ENCODE measurements at regions not wholly inside any gene's neighbourhood (a gene's known extent, or its start where the extent isn't known, plus 50 kb on each side); places are given as distances from the start of the nearest gene placed in this dataset.

DNA sequence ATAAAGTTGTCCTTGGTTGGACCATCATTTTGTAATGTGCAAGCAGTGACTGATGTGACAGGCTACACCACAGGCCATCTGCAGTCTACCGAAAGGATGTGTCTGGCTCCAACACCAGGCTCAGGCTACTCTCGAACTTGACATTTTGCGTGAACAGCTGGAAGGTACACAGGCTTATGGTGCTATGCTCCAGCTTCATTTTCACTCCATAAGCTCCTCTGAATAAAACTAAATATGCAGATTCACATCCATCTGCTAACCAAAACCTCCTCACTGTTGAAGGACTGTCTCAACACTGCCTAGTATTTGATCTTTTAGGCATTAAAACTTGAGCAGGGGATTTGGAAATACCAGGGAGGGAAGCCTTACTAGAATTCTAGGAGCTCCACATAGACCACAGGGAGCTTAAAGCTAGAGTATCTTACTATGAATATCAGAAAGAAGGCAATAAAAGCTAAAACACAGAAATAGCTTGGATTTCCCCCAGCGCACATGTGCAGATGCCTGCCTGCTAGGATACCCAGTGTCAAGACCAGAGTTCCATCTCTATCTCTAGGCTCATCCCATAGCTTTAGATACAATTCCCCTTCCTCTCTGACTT is 383.9 kb upstream of the FAT3 start:
- no peak overlapping the region for H4K91ac ChIP-seq (ENCODE audit: low read depth, low read length, poor library complexity)
- no peak overlapping the region for H3K4ac ChIP-seq (ENCODE audit: low read length)
- H3K23ac ChIP-seq (ENCODE audit: low read depth, low read length, poor library complexity), result no peak overlapping the region
- no peak overlapping the region for H3K18ac ChIP-seq (ENCODE audit: low read length)
- no peak overlapping the region for H3K9ac ChIP-seq (ENCODE audit: low read depth, low read length, poor library complexity)
- no peak overlapping the region for H2AFZ ChIP-seq (ENCODE audit: low read length)
- no peak overlapping the region for H2AK5ac ChIP-seq (ENCODE audit: low read depth, low read length)
- peaks cover 0 to 2% of the 10 kb centered on the region in 2 donors for H3K4me1 ChIP-seq (ENCODE audit: control insufficient read depth in 2 of 2, insufficient read depth in 1 of 2, low read depth in 1 of 2, low read length in 2 of 2)
- no peaks in the 10 kb centered on the region for H3K79me1 ChIP-seq (ENCODE audit: low read depth, low read length)
- no CpG with 5 or more reads among the region's 4 CpGs for WGBS, 2 donors (ENCODE audit: extremely low coverage in 2 of 2, insufficient read length in 2 of 2, insufficient replicate concordance in 1 of 2)
- no peak overlapping the region for H2BK120ac ChIP-seq (ENCODE audit: low read depth, low read length)
- DNase-seq (ENCODE audit: low spot score), result no peak
- H3K27ac ChIP-seq (replicated peaks; ENCODE audit: low read length), result no peak overlapping the region
- H3K9me3 ChIP-seq (replicated peaks in 1 of 2; ENCODE audit: control insufficient read depth in 2 of 2, insufficient read depth in 1 of 2, low read depth in 1 of 2, low read length in 2 of 2), result no peaks in the 10 kb centered on the region
- no peak overlapping the region for H2BK15ac ChIP-seq (ENCODE audit: low read length)
- H3K4me2 ChIP-seq (ENCODE audit: insufficient read depth, low read length, poor library complexity, severe bottlenecking), result no peak overlapping the region
- H4K8ac ChIP-seq (ENCODE audit: low read depth, low read length), result no peak overlapping the region
- no peak overlapping the region for H3K14ac ChIP-seq (ENCODE audit: low read length)
- no peak overlapping the region for H2BK12ac ChIP-seq (ENCODE audit: low read length)
- no peak overlapping the region for H2BK5ac ChIP-seq (ENCODE audit: low read length)
- H3K4me3 ChIP-seq (ENCODE audit: low read length in 2 of 2), result no peak overlapping the region
- no peaks in the 10 kb centered on the region for H3K36me3 ChIP-seq (replicated peaks in 1 of 2; ENCODE audit: control insufficient read depth in 2 of 2, insufficient read depth in 2 of 2, low read length in 2 of 2)
- H3K27me3 ChIP-seq (ENCODE audit: control insufficient read depth in 3 of 3, insufficient read depth in 3 of 3, low read depth in 1 of 3, low read length in 3 of 3), result no peaks in the 10 kb centered on the region

DNA sequence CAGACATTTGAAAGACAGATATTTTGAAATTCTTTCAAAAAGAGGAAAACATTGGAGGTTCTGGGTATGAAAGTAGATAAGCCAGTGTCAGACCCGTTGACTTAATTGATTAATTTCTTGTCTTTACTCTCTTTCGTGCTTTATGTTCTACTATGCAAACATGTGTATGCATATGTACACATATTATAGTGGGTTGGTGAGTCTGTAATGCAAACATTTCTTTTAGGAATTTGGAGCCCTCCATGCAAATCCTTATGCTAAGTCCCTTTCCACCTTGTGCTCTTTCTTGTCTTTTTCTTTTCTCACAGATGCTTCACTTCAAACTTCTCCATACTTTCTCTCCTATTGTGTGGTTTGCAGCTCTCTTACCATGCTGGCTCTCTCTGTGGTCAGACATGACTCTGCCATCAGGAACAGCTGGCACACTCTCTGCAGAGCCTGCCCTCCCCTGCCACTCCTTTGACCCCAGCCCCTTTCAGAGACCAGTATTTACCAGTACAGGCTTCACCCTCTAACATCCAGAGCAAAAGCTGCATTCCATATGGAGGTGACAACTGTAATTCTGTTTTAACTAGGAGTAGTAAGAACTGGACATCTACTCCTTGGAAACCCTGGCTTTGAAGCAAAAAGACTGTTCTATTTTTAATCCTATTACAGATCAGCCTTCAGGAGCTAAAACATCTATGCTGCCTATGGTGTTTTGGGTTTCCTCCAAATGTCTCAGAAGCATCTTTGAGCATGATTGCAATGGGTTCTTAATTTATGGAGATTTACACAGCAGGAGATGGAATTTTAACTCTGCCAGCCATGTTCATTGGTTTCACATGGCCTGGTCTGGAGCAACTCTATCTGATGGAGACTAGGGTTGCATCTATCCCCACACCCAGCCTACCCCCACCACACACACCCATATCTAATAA is 386.9 kb upstream of the FAT3 start:
- H3K14ac ChIP-seq (ENCODE audit: low read length), result no peak overlapping the region
- peaks cover 0 to 2% of the 10 kb centered on the region in 2 donors for H3K4me1 ChIP-seq (ENCODE audit: control insufficient read depth in 2 of 2, insufficient read depth in 1 of 2, low read depth in 1 of 2, low read length in 2 of 2)
- H2BK12ac ChIP-seq (ENCODE audit: low read length), result no peak overlapping the region
- H3K18ac ChIP-seq (ENCODE audit: low read length), result no peak overlapping the region
- DNase-seq (ENCODE audit: low spot score), result no peak
- H3K4ac ChIP-seq (ENCODE audit: low read length), result no peak overlapping the region
- no peak overlapping the region for H3K23ac ChIP-seq (ENCODE audit: low read depth, low read length, poor library complexity)
- no peaks in the 10 kb centered on the region for H3K36me3 ChIP-seq (replicated peaks in 1 of 2; ENCODE audit: control insufficient read depth in 2 of 2, insufficient read depth in 2 of 2, low read length in 2 of 2)
- H3K4me2 ChIP-seq (ENCODE audit: insufficient read depth, low read length, poor library complexity, severe bottlenecking), result no peak overlapping the region
- H3K79me1 ChIP-seq (ENCODE audit: low read depth, low read length), result no peaks in the 10 kb centered on the region
- no CpG with 5 or more reads among the region's 2 CpGs for WGBS, 2 donors (ENCODE audit: extremely low coverage in 2 of 2, insufficient read length in 2 of 2, insufficient replicate concordance in 1 of 2)
- H3K4me3 ChIP-seq (ENCODE audit: low read length in 2 of 2), result no peak overlapping the region
- no peak overlapping the region for H2AK5ac ChIP-seq (ENCODE audit: low read depth, low read length)
- H2BK120ac ChIP-seq (ENCODE audit: low read depth, low read length), result no peak overlapping the region
- no peak overlapping the region for H2AFZ ChIP-seq (ENCODE audit: low read length)
- no peaks in the 10 kb centered on the region for H3K9me3 ChIP-seq (replicated peaks in 1 of 2; ENCODE audit: control insufficient read depth in 2 of 2, insufficient read depth in 1 of 2, low read depth in 1 of 2, low read length in 2 of 2)
- H3K27ac ChIP-seq (replicated peaks; ENCODE audit: low read length), result no peak overlapping the region
- no peak overlapping the region for H2BK15ac ChIP-seq (ENCODE audit: low read length)
- H3K27me3 ChIP-seq (ENCODE audit: control insufficient read depth in 3 of 3, insufficient read depth in 3 of 3, low read depth in 1 of 3, low read length in 3 of 3), result no peaks in the 10 kb centered on the region
- H3K9ac ChIP-seq (ENCODE audit: low read depth, low read length, poor library complexity), result no peak overlapping the region
- H4K91ac ChIP-seq (ENCODE audit: low read depth, low read length, poor library complexity), result no peak overlapping the region
- no peak overlapping the region for H4K8ac ChIP-seq (ENCODE audit: low read depth, low read length)
- H2BK5ac ChIP-seq (ENCODE audit: low read length), result no peak overlapping the region

DNA sequence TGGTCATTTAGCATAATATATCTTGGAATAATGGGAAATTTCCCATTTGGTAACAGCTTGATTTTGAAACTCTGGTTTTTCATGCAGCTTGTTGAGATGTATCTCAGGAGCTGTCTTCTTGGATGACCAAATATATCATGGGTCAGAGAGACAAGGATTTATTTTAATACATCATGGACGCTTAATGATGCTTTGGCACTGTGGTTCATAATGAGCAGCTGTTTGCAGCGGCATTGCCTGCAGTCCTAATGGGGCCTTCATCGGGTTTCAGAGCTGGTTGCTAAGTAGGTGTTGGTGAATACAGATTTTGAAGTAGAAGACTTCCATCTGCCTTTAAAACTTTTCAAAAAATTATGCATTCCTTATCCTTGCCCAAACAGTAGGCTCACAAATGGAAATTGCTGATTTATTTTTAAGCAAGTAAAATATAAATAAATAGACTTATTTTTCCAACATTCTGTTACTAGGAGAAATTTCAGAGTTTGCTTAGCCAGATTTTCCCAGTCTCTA is 389.5 kb upstream of the FAT3 start:
- no peaks in the 10 kb centered on the region for H3K79me1 ChIP-seq (ENCODE audit: low read depth, low read length)
- H3K27ac ChIP-seq (replicated peaks; ENCODE audit: low read length), result no peak overlapping the region
- peaks cover 0 to 2% of the 10 kb centered on the region in 2 donors for H3K4me1 ChIP-seq (ENCODE audit: control insufficient read depth in 2 of 2, insufficient read depth in 1 of 2, low read depth in 1 of 2, low read length in 2 of 2)
- no peak overlapping the region for H3K18ac ChIP-seq (ENCODE audit: low read length)
- H2BK5ac ChIP-seq (ENCODE audit: low read length), result no peak overlapping the region
- no peak overlapping the region for H2BK120ac ChIP-seq (ENCODE audit: low read depth, low read length)
- DNase-seq (ENCODE audit: low spot score), result no peak
- no peak overlapping the region for H3K14ac ChIP-seq (ENCODE audit: low read length)
- no peak overlapping the region for H2AK5ac ChIP-seq (ENCODE audit: low read depth, low read length)
- H3K9ac ChIP-seq (ENCODE audit: low read depth, low read length, poor library complexity), result no peak overlapping the region
- H2BK12ac ChIP-seq (ENCODE audit: low read length), result no peak overlapping the region
- H3K23ac ChIP-seq (ENCODE audit: low read depth, low read length, poor library complexity), result no peak overlapping the region
- H3K27me3 ChIP-seq (ENCODE audit: control insufficient read depth in 3 of 3, insufficient read depth in 3 of 3, low read depth in 1 of 3, low read length in 3 of 3), result no peaks in the 10 kb centered on the region
- no peaks in the 10 kb centered on the region for H3K9me3 ChIP-seq (replicated peaks in 1 of 2; ENCODE audit: control insufficient read depth in 2 of 2, insufficient read depth in 1 of 2, low read depth in 1 of 2, low read length in 2 of 2)
- H3K4me2 ChIP-seq (ENCODE audit: insufficient read depth, low read length, poor library complexity, severe bottlenecking), result no peak overlapping the region
- H4K91ac ChIP-seq (ENCODE audit: low read depth, low read length, poor library complexity), result no peak overlapping the region
- no peak overlapping the region for H4K8ac ChIP-seq (ENCODE audit: low read depth, low read length)
- no peak overlapping the region for H3K4me3 ChIP-seq (ENCODE audit: low read length in 2 of 2)
- H3K4ac ChIP-seq (ENCODE audit: low read length), result no peak overlapping the region
- H3K36me3 ChIP-seq (replicated peaks in 1 of 2; ENCODE audit: control insufficient read depth in 2 of 2, insufficient read depth in 2 of 2, low read length in 2 of 2), result no peaks in the 10 kb centered on the region
- H2BK15ac ChIP-seq (ENCODE audit: low read length), result no peak overlapping the region
- no peak overlapping the region for H2AFZ ChIP-seq (ENCODE audit: low read length)
- no CpG with 5 or more reads among the region's 3 CpGs for WGBS, 2 donors (ENCODE audit: extremely low coverage in 2 of 2, insufficient read length in 2 of 2, insufficient replicate concordance in 1 of 2)

DNA sequence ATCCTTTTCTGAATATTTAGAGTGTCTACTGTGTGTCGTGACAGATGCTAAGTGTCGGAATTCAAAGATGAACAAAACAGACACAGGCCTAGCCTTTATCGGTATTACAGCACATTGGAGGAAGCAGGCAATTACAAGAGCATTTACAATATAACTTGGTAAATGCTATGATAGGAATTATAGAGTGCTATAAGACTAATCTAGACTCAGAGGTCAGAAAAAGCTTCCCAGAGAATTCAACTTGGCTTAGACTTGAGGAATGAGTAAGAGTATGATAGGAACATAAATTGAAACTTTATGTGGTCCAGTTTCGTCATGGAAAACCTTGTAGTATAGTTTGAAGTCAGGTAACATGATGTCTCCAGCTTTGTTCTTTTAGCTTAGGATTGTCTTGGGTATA is 395.7 kb upstream of the FAT3 start:
- Histone ChIP-seq H3K9me3 (replicated peaks in 1 of 2; ENCODE audit: control insufficient read depth in 2 of 2, insufficient read depth in 1 of 2, low read depth in 1 of 2, low read length in 2 of 2) (no peaks in the 10 kb centered on the region), H3K4me3 (ENCODE audit: low read length in 2 of 2) (no peak overlapping the region)
- WGBS, 2 donors (ENCODE audit: extremely low coverage in 2 of 2, insufficient read length in 2 of 2, insufficient replicate concordance in 1 of 2), result no CpG with 5 or more reads among the region's 4 CpGs

More for the DNA sequence above, 395.7 kb upstream of the FAT3 start:
- Histone ChIP-seq H3K79me1 (ENCODE audit: low read depth, low read length) (no peaks in the 10 kb centered on the region), H3K4me1 (ENCODE audit: control insufficient read depth in 2 of 2, insufficient read depth in 1 of 2, low read depth in 1 of 2, low read length in 2 of 2) (no peaks in the 10 kb centered on the region), H3K36me3 (replicated peaks in 1 of 2; ENCODE audit: control insufficient read depth in 2 of 2, insufficient read depth in 2 of 2, low read length in 2 of 2) (no peaks in the 10 kb centered on the region), H3K14ac (ENCODE audit: low read length) (no peak overlapping the region), H3K18ac (ENCODE audit: low read length) (no peak overlapping the region), H3K4ac (ENCODE audit: low read length) (no peak overlapping the region), H2AFZ (ENCODE audit: low read length) (no peak overlapping the region), H2AK5ac (ENCODE audit: low read depth, low read length) (no peak overlapping the region), H2BK120ac (ENCODE audit: low read depth, low read length) (no peak overlapping the region), H3K4me2 (ENCODE audit: insufficient read depth, low read length, poor library complexity, severe bottlenecking) (no peak overlapping the region), H3K9ac (ENCODE audit: low read depth, low read length, poor library complexity) (no peak overlapping the region), H4K91ac (ENCODE audit: low read depth, low read length, poor library complexity) (no peak overlapping the region), H3K27me3 (ENCODE audit: control insufficient read depth in 3 of 3, insufficient read depth in 3 of 3, low read depth in 1 of 3, low read length in 3 of 3) (no peaks in the 10 kb centered on the region), H2BK15ac (ENCODE audit: low read length) (no peak overlapping the region), H3K23ac (ENCODE audit: low read depth, low read length, poor library complexity) (no peak overlapping the region), H3K27ac (replicated peaks; ENCODE audit: low read length) (no peak overlapping the region), H2BK12ac (ENCODE audit: low read length) (no peak overlapping the region), H2BK5ac (ENCODE audit: low read length) (no peak overlapping the region), H4K8ac (ENCODE audit: low read depth, low read length) (no peak overlapping the region)
- no peak for DNase-seq (ENCODE audit: low spot score)
